ENCODE measurements at regions not wholly inside any gene's neighbourhood (a gene's known extent, or its start where the extent isn't known, plus 50 kb on each side); places are given as distances from the start of the nearest gene placed in this dataset.

GRCh38 chr6:37555040-37555781, 55.5 kb upstream of the CCDC167 start:
- DNase-seq: no peak

GRCh38 chr6:37554480-37554819, 54.8 kb upstream of the CCDC167 start:
- no peak for DNase-seq

- DNase-seq: no peak
Measured at GRCh38 chr6:37552267-37552666, 52.6 kb upstream of the CCDC167 start.

GRCh38 chr6:37551867-37552266, 52.2 kb upstream of the CCDC167 start:
- no peak for DNase-seq

- DNase-seq: no peak
Measured at GRCh38 chr6:37551446-37551845, 51.8 kb upstream of the CCDC167 start.

GRCh38 chr6:37551002-37551401, 51.3 kb upstream of the CCDC167 start:
- no peak for DNase-seq

- DNase-seq: no peak
Measured at GRCh38 chr6:37550191-37550831, 50.6 kb upstream of the CCDC167 start.

GRCh38 chr6:37549558-37549957, 49.9 kb upstream of the CCDC167 start:
- no peak for DNase-seq

All from dermis blood vessel endothelial cell (primary cell).